Body of pancreas (tissue), 4 donors: ENCODE measurements at regions not wholly inside any gene's neighbourhood (a gene's known extent, or its start where the extent isn't known, plus 50 kb on each side); places are given as distances from the start of the nearest gene placed in this dataset.

ENCODE experiments used
- ATAC-seq: fragments of 150-250 bp; one replicate; pipeline ENCODE4 v1.9.1; 2016
- DNase-seq, 4 donors: peaks; one replicate each; pipeline ENCODE4 v3.0.0-alpha.2; 2019
- H3K27ac ChIP-seq, 4 donors: fragments of 200-600 bp; sonication (generic); 1 replicate in 3 of 4; 2 replicates in 1 of 4; pipeline versions ENCODE4 v1.5.1 to v1.6.1; 2016 to 2019; ENCODE audit warnings: mild to moderate bottlenecking in 1 of 4, mixed read lengths in 1 of 4, moderate library complexity in 1 of 4
- H3K27me3 ChIP-seq, 2 donors: fragments of 200-600 bp; sonication (generic); one replicate each; pipeline ENCODE4 v1.6.0; 2016; ENCODE audit warnings: mild to moderate bottlenecking in 1 of 2
- H3K36me3 ChIP-seq, 2 donors: fragments of 200-600 bp; sonication (generic); replicated peaks in 1 of 2; 2 replicates each; pipeline ENCODE4 v1.5.1; 2016; ENCODE audit warnings: low read depth in 2 of 2; ENCODE audit not compliant: insufficient read depth in 1 of 2
- H3K4me1 ChIP-seq: fragments of 200-600 bp; sonication (generic); one replicate; pipeline ENCODE4 v1.6.0; 2016
- H3K4me3 ChIP-seq, 2 donors: fragments of 200-600 bp; sonication (generic); 1 replicate in 1 of 2; 2 replicates in 1 of 2; pipeline ENCODE4 v1.5.1; 2016 to 2019
- H3K9me3 ChIP-seq, 3 donors: fragments of 200-600 bp; sonication (generic); 1 replicate in 2 of 3; 2 replicates in 1 of 3; pipeline ENCODE4 v1.5.1; 2016
- POLR2A ChIP-seq, 3 donors: fragments of 450-650 bp; IDR thresholded peaks; one replicate each; pipeline ENCODE4 v1.6.1; 2016; ENCODE audit warnings: antibody characterized with exemption in 3 of 3, mild to moderate bottlenecking in 2 of 3
- WGBS, 2 donors: methylation state at CpG; one replicate each; pipeline ENCODE4 v1.1.5; 2017; 5-methylcytosine and 5-hydroxymethylcytosine counted together
- intact Hi-C: fragments of 100-400 bp; cut with DNase I; formaldehyde crosslinking; loops from one replicate; pipeline ENCODE4 v1.15.1; 2023
- TF ChIP-seq, protein P1 (sequence below), 7 experiments: fragments of 450-650 bp in 4 of 7; fragments of 200-600 bp in 3 of 7; sonication (generic) in 3 of 7; IDR thresholded peaks; one replicate each; pipeline ENCODE4 v1.5.1; 2016 to 2019; ENCODE audit warnings: antibody characterized with exemption in 7 of 7

- ATAC-seq: peak; percentile 55
- TF ChIP-seq, protein P1, sequence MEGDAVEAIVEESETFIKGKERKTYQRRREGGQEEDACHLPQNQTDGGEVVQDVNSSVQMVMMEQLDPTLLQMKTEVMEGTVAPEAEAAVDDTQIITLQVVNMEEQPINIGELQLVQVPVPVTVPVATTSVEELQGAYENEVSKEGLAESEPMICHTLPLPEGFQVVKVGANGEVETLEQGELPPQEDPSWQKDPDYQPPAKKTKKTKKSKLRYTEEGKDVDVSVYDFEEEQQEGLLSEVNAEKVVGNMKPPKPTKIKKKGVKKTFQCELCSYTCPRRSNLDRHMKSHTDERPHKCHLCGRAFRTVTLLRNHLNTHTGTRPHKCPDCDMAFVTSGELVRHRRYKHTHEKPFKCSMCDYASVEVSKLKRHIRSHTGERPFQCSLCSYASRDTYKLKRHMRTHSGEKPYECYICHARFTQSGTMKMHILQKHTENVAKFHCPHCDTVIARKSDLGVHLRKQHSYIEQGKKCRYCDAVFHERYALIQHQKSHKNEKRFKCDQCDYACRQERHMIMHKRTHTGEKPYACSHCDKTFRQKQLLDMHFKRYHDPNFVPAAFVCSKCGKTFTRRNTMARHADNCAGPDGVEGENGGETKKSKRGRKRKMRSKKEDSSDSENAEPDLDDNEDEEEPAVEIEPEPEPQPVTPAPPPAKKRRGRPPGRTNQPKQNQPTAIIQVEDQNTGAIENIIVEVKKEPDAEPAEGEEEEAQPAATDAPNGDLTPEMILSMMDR (IDR thresholded peaks at IDR 0.05): peak in 6 of 7 experiments; percentile 20 to 43 (median 32)
- no peak for TF ChIP-seq POLR2A (IDR thresholded peaks at IDR 0.05)
- intact Hi-C loops: no loop called here
- Histone ChIP-seq H3K36me3 (no peaks in the 10 kb centered on the region), H3K27me3 (no peaks in the 10 kb centered on the region), H3K27ac (no peak overlapping the region), H3K4me1 (peaks cover 6% of the 10 kb centered on the region), H3K4me3 (no peak overlapping the region), H3K9me3 (no peaks in the 10 kb centered on the region)
- WGBS, 2 donors: 64 to 88% methylated on average over 6 to 11 of the region's 11 CpGs
- peak in 3 of 4 donors; percentile 35 to 43 (median 40) for DNase-seq
Observed at GRCh38 chr12:116687888-116688287, 50.0 kb downstream of the SPRING1 start.

DNA sequence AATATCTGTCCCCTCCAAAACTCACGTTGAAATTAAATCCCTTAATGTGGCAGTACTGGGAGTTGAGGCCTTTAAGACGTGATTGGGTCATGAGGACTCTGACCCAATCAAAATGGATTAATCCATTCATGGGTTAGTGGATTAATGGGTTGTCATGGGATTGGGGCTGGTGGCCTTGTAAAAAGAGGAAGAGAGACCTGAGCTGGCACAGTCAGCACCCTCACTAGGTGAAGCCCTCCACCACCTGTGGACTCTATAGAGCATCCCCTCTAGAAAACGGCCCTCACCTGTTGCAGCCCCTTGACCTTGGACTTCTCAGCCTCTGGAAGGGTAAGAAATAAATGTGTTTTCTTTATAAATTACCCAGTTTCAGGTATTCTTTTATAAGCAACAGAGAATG is 53.0 kb downstream of the SPRING1 start:
- Histone ChIP-seq H3K27ac (no peak overlapping the region), H3K4me1 (no peaks in the 10 kb centered on the region), H3K4me3 (no peak overlapping the region), H3K36me3 (no peaks in the 10 kb centered on the region), H3K27me3 (no peaks in the 10 kb centered on the region), H3K9me3 (no peaks in the 10 kb centered on the region)
- TF ChIP-seq POLR2A (IDR thresholded peaks at IDR 0.05): no peak
- TF ChIP-seq, protein P1 (IDR thresholded peaks at IDR 0.05): no peak
- 59 to 71% methylated on average over 3 of the region's 3 CpGs for WGBS, 2 donors
- intact Hi-C loops: no loop called here
- ATAC-seq (no peak), DNase-seq (no peak)

DNA sequence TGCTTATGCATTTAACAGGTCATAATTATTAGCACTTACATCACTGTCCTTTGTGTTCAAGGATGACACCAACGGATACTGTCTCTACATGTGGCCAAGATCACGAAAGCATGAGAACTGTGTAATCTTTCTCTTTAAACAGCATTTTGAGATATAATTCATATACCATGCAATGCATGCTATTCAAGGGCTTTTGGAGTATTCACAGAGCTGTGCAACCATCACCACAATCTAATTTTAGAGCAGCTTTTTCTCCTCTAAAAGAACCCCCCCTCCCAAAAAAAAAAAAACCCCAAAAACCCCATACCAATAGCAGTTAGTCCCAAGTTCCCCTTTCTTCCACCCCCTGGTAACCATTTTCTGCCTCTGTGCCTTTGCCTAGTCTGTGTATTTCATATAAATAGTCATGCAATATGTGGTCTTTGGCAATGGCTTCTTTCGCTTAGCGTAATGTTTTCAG is 60.6 kb downstream of the SPRING1 start:
- DNase-seq: no peak
- WGBS, 2 donors: 69 to 81% methylated on average over 4 of the region's 4 CpGs
- no peak for ATAC-seq

GRCh38 chr12:116675339-116676107 is 62.3 kb downstream of the SPRING1 start:
- Histone ChIP-seq H3K27ac (no peak overlapping the region), H3K27me3 (no peaks in the 10 kb centered on the region), H3K4me1 (no peaks in the 10 kb centered on the region), H3K4me3 (no peak overlapping the region), H3K9me3 (no peaks in the 10 kb centered on the region), H3K36me3 (no peaks in the 10 kb centered on the region)
- TF ChIP-seq POLR2A (IDR thresholded peaks at IDR 0.05): no peak
- intact Hi-C loops: no loop called here
- no peak for DNase-seq
- WGBS, 2 donors: 84% methylated on average over 18 of the region's 18 CpGs
- ATAC-seq: peak; percentile 45

More for the DNA sequence above, 60.6 kb downstream of the SPRING1 start:
- H3K9me3 ChIP-seq: no peaks in the 10 kb centered on the region
- H3K4me3 ChIP-seq: no peak overlapping the region
- intact Hi-C loops: no loop called here
- H3K27me3 ChIP-seq: no peaks in the 10 kb centered on the region
- H3K4me1 ChIP-seq: no peaks in the 10 kb centered on the region
- no peaks in the 10 kb centered on the region for H3K36me3 ChIP-seq
- TF ChIP-seq POLR2A (IDR thresholded peaks at IDR 0.05): no peak
- TF ChIP-seq, protein P1 (IDR thresholded peaks at IDR 0.05): no peak
- no peak overlapping the region for H3K27ac ChIP-seq

DNA sequence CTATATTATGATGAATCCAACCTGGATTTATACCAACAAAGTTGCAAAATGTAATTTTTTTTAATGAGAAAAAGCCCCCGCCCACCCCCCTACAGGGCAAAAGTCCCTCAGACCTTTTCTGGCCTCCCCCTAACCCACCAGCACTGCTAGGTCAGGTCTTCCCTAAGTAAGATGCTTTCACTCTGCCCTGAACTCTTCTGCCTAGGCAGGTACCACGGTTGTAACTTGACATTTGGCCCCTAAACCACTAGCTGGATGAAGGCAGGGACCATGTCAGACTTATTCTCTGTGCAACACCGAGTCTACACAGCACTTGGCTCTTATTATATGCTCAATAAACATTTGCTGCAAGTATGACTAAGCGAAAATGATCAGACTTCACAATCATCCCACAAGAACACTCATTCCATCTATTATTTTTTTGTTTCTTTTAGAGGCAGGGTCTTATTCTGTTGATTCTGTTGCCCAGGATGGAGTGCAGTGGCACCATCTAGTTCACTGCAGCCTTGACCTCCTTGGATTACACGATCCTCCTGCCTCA is 63.2 kb downstream of the SPRING1 start:
- Histone ChIP-seq H3K4me1 (no peaks in the 10 kb centered on the region), H3K27me3 (no peaks in the 10 kb centered on the region), H3K36me3 (no peaks in the 10 kb centered on the region), H3K9me3 (no peaks in the 10 kb centered on the region), H3K27ac (no peak overlapping the region), H3K4me3 (no peak overlapping the region)
- WGBS, 2 donors: 79 to 87% methylated on average over 5 of the region's 5 CpGs
- ATAC-seq: no peak
- no peak for DNase-seq
- no peak for TF ChIP-seq POLR2A (IDR thresholded peaks at IDR 0.05)
- TF ChIP-seq, protein P1 (IDR thresholded peaks at IDR 0.05): no peak
- intact Hi-C loops: no loop called here
